GDM1 (cell line): ENCODE measurements at regions not wholly inside any gene's neighbourhood (a gene's known extent, or its start where the extent isn't known, plus 50 kb on each side); places are given as distances from the start of the nearest gene placed in this dataset.

ENCODE experiments used
- DNase-seq: peaks from one replicate; lab custom pipeline; 2025; lab: John Stamatoyannopoulos, UW

GRCh38 chr17:77728871-77729270 lies 229.6 kb upstream of the TNRC6C start:
- DNase-seq: no peak

- no peak for DNase-seq
Measured at GRCh38 chr17:77729587-77729986, 228.9 kb upstream of the TNRC6C start.

- no peak for DNase-seq
Measured at GRCh38 chr17:77730376-77730775, 228.1 kb upstream of the TNRC6C start.

DNA sequence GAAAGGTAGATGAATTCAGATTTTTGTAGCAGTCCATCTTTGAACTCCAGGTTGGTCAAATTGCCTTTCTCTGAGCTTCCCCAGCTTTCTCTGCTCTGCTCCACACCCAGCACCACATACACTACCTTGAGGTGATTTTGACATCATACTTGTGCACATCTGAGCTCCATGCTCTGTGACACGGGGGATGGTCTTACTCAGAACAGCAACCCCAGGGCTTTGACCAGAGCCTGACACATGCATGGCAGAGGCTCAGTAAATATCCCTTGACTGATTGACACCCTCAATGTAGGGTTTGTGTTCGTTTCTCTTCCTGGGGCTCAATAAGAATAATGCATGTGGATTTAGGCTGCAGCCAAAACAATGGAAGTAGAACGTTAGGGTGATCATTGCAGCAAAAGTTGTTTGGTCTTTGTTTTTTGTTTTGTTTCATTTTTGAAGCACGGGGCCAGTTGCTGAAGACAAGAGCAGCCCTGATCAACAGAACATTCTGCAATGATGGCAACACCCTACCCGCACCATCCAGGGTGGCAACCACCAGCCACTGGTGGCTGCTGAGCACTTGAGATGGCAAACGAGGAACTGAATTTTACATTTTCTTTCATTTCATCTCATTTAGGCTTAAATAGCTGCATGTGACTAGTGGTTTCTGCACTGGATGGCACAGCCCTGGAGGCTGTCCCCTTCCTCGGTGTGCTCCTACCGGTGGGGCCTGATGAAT lies 224.8 kb upstream of the TNRC6C start:
- DNase-seq: no peak

GRCh38 chr17:77734371-77735080 lies 224.0 kb upstream of the TNRC6C start:
- no peak for DNase-seq

DNA sequence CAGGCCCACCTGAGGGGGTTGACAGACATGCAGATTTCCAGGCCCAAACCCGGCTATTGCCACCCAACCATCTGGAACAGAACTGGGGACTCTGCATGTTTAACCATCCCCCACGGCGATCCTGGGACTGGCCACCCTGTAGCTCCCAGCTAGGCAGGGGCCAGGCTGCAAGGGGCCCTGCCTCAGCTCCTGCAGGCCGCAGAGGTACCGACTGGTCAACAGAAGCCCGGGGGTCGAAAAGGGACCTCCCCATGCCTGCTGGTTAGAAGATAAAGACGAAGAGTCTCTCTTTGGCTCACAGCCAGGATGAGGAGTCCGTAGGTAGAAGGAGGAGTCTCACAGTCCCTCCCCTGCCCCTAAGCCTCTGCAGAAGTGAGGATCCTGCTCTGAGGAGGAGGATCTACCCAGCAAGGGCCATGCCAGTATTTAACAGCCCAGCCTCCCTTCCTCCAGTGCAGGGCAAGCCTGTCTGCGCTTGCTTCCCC lies 223.4 kb upstream of the TNRC6C start:
- no peak for DNase-seq

GRCh38 chr17:77735566-77736198 lies 222.8 kb upstream of the TNRC6C start:
- DNase-seq: no peak

DNA sequence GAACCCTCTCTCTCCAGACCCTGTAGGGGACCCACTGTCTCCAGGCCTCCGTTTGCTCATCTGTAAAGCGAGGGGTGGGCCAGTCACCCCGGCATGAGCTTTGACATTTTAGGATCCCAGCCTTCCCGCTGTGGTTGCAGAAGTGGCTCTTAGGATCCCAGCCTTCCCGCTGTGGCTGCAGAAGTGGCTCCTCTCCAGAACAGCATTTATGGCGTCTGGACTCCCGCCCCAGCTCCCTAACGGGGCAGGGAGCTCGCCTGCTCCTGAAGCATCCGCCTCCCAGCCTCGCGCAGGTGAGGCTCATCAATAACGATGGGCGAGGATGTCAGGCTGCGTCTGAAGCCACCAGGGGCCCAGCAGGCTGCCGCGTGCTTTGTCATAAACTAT lies 222.3 kb upstream of the TNRC6C start:
- DNase-seq: no peak

GRCh38 chr17:77736721-77737120 lies 221.8 kb upstream of the TNRC6C start:
- DNase-seq: no peak

- no peak for DNase-seq
Measured at GRCh38 chr17:77737442-77738265, 220.8 kb upstream of the TNRC6C start.

DNA sequence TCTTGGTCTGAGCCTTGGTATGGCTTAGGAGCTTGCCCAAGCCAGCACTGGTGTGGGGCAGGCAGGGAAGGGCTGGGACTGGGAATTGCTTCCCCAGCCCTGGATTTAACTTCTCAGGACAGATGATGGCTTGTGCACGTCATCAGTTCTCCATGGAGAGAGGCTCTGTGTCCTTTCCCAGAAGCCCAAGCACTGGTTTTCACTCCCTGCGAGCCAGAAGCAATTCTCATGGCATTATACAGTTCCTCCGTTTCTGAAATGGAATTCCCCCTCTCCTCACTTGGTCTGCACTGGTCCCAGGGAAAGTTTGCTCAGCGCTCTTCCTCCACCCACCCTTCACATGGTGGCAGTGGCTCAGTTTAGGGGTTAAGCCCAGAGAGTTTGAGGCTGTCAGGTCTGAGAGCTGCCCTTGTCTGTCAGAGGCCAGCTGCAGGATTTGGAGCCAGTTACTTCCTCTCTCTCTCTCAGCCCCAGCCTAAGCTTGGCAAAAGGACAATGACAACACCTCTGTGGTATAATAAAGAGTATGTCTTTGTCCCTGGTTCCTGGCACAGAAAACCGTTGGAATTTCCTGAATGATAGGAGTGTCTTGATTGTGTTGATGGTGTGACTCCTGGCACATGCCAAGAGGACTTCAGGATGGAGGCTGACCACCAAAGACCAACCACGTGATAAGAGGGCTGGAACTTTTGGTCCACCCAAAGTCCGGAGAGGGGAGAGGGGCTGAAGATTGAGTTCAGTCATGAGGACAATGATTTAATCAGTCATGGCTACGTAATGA lies 219.6 kb upstream of the TNRC6C start:
- no peak for DNase-seq

GRCh38 chr17:77740481-77740880 lies 218.0 kb upstream of the TNRC6C start:
- no peak for DNase-seq

DNA sequence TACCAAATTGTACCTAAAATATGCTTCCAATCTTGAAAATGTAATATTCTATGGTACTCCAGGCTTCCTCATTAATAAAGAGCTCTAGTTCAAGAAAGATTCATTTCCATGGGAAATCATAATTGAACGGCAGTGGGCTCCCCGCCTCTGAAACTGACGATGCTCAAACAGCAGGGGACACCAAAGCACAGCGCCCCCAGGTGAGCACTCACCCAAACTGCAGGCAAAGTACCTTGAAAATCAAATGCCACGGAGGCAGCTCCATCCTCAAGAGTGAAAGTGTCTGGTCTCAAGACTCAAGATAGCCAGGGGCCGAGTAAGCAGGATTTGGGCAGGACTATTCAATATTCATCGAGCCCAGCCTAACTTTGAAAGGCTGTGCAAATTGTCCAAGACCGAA lies 217.4 kb upstream of the TNRC6C start:
- DNase-seq: no peak

GRCh38 chr17:77742579-77742978 lies 215.9 kb upstream of the TNRC6C start:
- no peak for DNase-seq

DNA sequence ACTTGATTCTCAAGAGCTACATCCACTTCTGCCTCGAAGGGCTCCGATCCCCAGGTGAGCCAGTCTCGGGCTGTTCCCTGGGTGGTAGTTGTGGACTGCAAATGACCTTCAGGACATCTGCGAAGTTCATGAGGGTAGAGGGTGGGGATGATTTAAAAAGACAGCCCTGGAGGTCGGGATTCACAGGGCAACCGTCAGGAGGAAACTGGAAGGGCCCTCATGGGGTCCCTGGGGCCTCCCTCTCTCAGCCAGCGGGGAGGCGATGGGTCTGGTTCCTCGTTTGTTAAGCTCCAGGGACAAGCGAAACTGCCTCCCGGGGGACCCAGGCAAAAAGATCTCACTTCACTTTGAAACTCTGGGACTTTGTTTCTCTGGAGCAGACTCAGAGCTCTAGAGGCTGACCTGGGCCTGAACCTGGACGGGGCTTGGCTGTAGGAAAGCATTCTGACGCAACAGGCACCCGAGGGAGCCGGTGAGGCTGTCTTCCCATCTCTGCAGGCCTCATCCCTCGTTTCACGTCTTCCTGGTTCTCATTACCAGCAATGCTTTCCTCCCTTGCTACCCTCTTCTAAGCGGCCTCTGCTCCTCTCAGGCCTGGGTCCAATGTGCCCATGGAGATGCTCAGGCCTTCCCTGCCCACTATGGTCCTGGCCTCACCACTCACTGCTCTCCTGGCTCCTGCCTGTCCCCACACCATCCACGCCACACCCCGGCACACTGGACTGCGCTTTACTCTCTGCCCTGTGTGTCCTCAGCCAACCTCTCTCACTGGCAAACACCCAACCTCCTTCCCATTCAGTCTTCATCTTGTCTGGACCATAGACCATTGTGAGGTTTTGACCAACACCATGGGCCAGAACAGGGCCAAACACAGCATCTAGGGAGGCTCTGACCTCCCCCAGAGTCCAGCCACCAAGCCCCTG lies 214.2 kb upstream of the TNRC6C start:
- DNase-seq: no peak

DNA sequence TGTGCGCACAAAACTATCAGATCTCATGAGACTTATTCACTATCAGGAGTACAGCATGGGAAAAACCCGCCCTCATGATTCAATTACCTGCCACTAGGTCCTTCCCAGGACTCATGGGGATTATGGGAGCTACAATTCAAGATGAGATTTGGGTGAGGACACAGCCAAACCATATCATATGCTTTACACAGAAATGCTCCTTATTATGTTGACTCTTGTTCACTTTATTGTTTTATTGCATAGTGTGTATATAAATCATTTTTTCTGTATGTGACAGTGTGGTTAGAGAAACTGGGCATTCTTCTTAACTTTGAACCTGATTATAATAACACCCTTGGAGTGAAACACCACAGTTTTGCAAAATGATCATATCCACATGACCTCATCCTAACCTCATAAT lies 212.8 kb upstream of the TNRC6C start:
- no peak for DNase-seq

GRCh38 chr17:77746393-77746792 lies 212.1 kb upstream of the TNRC6C start:
- no peak for DNase-seq

- no peak for DNase-seq
Measured at GRCh38 chr17:77746896-77747554, 211.5 kb upstream of the TNRC6C start.

GRCh38 chr17:77748436-77748835 lies 210.1 kb upstream of the TNRC6C start:
- no peak for DNase-seq

DNA sequence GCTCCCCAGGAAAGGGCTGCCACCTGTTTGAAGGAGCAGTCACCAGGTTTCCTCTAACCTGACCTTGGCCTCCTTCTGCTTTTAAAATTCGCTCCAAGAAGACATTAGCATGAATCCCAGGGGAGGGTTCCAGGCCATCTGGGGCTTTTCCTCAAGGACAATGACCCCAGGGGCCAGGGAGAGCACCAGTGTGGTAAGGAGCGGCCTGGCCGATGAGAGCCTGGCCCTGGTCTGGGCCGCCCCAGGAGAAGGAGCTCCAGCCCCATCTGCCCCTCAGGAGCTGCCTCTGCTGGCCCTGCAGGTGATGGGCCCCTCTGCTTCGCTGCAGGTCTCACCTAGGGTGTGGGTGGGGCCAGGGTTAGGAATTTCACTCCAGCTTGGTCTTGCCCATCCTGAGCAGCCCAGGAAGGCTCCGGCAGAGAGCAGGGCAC lies 209.2 kb upstream of the TNRC6C start:
- no peak for DNase-seq
